ENCODE measurements at regions not wholly inside any gene's neighbourhood (a gene's known extent, or its start where the extent isn't known, plus 50 kb on each side); places are given as distances from the start of the nearest gene placed in this dataset.

DNA sequence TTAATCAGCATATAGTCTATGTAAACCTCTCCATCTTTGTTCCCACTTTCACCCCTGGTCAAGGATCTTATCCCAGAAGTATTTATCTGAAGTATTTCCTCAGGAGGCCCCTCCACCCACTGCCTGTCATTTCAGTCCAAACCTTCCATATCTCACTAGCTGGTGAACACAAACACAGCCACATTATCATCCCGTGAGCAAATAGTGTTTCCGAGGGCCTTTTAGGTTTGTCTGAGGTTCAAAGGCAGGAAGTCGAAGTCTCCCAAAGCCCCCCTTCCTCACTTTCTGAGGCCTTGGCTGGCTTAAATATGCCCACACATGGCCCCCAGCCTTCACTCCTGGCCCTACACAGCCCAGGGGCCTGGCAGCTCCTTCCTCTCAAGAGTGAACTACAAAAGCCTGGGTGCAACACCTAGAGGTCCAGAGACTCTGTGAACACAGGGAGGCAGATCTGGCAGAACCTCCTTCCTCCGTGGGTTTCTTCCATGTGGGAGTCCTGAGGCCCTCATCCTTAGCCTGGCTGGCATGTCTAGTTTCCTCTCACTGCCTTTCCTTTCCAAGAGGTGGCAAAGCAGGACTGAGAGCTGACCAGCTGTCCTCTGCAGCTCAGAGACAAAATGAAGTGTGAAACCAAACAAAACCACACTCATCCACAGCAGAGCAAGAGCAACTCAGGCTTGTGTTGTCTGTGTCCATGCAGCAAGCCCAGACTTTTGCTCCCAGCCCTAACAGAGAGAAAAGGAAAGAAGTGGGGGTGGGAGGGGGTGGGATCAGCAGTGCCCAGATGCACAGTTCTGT, 264.2 kb downstream of the SS18 start:
- no peak overlapping the region for H3K27ac ChIP-seq
- POLR2A ChIA-PET (ENCODE audit: unreplicated experiment) = no interaction called here
- no peaks in the 10 kb centered on the region for H3K9me2 ChIP-seq (ENCODE audit: insufficient read depth)
- no peak overlapping the region for H2AFZ ChIP-seq
- CTCF ChIA-PET = no interaction called here
- H3K36me3 ChIP-seq (ENCODE audit: low read depth) = no peaks in the 10 kb centered on the region
- intact Hi-C loops (cut with micrococcal nuclease; ENCODE audit: unreplicated experiment) = no loop called here
- DNase-seq = no peak
- H3K4me3 ChIP-seq = no peak overlapping the region
- H4K20me1 ChIP-seq (ENCODE audit: insufficient read depth) = no peaks in the 10 kb centered on the region
- H3K79me2 ChIP-seq (ENCODE audit: low read depth) = no peaks in the 10 kb centered on the region
- no peak overlapping the region for H3K4me2 ChIP-seq
- no peak for TF ChIP-seq EZH2 (IDR thresholded peaks at IDR 0.05; ENCODE audit: low read depth)
- TF ChIP-seq, protein P1, sequence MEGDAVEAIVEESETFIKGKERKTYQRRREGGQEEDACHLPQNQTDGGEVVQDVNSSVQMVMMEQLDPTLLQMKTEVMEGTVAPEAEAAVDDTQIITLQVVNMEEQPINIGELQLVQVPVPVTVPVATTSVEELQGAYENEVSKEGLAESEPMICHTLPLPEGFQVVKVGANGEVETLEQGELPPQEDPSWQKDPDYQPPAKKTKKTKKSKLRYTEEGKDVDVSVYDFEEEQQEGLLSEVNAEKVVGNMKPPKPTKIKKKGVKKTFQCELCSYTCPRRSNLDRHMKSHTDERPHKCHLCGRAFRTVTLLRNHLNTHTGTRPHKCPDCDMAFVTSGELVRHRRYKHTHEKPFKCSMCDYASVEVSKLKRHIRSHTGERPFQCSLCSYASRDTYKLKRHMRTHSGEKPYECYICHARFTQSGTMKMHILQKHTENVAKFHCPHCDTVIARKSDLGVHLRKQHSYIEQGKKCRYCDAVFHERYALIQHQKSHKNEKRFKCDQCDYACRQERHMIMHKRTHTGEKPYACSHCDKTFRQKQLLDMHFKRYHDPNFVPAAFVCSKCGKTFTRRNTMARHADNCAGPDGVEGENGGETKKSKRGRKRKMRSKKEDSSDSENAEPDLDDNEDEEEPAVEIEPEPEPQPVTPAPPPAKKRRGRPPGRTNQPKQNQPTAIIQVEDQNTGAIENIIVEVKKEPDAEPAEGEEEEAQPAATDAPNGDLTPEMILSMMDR (conservative IDR thresholded peaks at IDR 0.05) = no peak
- no TSS peak for BruUV-seq (replicated peaks)
- H3K9me3 ChIP-seq (ENCODE audit: insufficient read depth, low read depth) = no peaks in the 10 kb centered on the region
- no peaks in the 10 kb centered on the region for H3F3A ChIP-seq (ENCODE audit: insufficient read depth, low read depth)
- no peaks in the 10 kb centered on the region for H3K4me1 ChIP-seq (replicated peaks; ENCODE audit: insufficient read depth)
- H3K27me3 ChIP-seq (ENCODE audit: insufficient read depth, low read depth) = no peaks in the 10 kb centered on the region

DNA sequence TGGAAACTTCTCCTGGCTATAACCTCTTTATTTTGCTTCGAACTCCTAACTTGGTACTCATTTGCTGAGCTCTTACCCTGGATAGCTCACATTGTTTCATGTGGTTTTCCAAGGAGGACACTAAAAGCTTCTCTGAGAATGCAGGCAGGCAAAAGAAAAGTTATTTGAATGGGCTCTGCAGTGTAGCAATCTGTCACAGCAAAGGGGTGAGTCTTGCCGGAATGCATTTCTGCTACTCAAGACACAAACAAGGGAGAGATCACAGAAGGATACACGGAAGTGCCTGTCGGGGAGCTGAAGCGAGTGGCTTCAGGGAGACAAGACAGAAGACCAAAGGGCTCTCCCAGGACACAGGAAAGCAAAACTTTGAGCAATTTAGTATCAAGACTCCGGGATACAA, 265.4 kb downstream of the SS18 start:
- Histone ChIP-seq H3F3A (ENCODE audit: insufficient read depth, low read depth) (no peaks in the 10 kb centered on the region), H3K36me3 (ENCODE audit: low read depth) (no peaks in the 10 kb centered on the region), H3K27ac (no peak overlapping the region), H3K27me3 (ENCODE audit: insufficient read depth, low read depth) (no peaks in the 10 kb centered on the region), H3K4me1 (replicated peaks; ENCODE audit: insufficient read depth) (no peaks in the 10 kb centered on the region), H3K4me2 (no peak overlapping the region), H3K9me2 (ENCODE audit: insufficient read depth) (no peaks in the 10 kb centered on the region), H2AFZ (no peak overlapping the region), H4K20me1 (ENCODE audit: insufficient read depth) (no peaks in the 10 kb centered on the region), H3K9me3 (ENCODE audit: insufficient read depth, low read depth) (no peaks in the 10 kb centered on the region), H3K79me2 (ENCODE audit: low read depth) (no peaks in the 10 kb centered on the region), H3K4me3 (no peak overlapping the region)
- no peak for DNase-seq
- BruUV-seq (replicated peaks) = no TSS peak
- TF ChIP-seq, protein P1 (conservative IDR thresholded peaks at IDR 0.05) = no peak
- TF ChIP-seq EZH2 (IDR thresholded peaks at IDR 0.05; ENCODE audit: low read depth) = no peak
- CTCF ChIA-PET = no interaction called here
- POLR2A ChIA-PET (ENCODE audit: unreplicated experiment) = no interaction called here
- intact Hi-C loops (cut with micrococcal nuclease; ENCODE audit: unreplicated experiment) = no loop called here

GRCh38 chr18:25819746-25820363, 270.6 kb downstream of the SS18 start:
- Histone ChIP-seq H3K36me3 (ENCODE audit: low read depth) (no peaks in the 10 kb centered on the region), H3K27me3 (ENCODE audit: insufficient read depth, low read depth) (peaks cover 9% of the 10 kb centered on the region; the same call in 1 of the 2 replicates), H4K20me1 (ENCODE audit: insufficient read depth) (no peaks in the 10 kb centered on the region), H3K9me2 (ENCODE audit: insufficient read depth) (no peaks in the 10 kb centered on the region), H3K27ac (no peak overlapping the region), H3K9me3 (ENCODE audit: insufficient read depth, low read depth) (no peaks in the 10 kb centered on the region), H2AFZ (no peak overlapping the region), H3F3A (ENCODE audit: insufficient read depth, low read depth) (no peaks in the 10 kb centered on the region), H3K4me1 (replicated peaks; ENCODE audit: insufficient read depth) (no peaks in the 10 kb centered on the region), H3K4me3 (no peak overlapping the region), H3K4me2 (no peak overlapping the region), H3K79me2 (ENCODE audit: low read depth) (no peaks in the 10 kb centered on the region)
- DNase-seq = no peak
- TF ChIP-seq EZH2 (IDR thresholded peaks at IDR 0.05; ENCODE audit: low read depth) = no peak
- no TSS peak for BruUV-seq (replicated peaks)
- CTCF ChIA-PET = no interaction called here
- intact Hi-C loops (cut with micrococcal nuclease; ENCODE audit: unreplicated experiment) = no loop called here
- POLR2A ChIA-PET (ENCODE audit: unreplicated experiment) = no interaction called here

Data from PC-9 (cell line).